Left colon (tissue), 2 donors: ENCODE measurements at regions not wholly inside any gene's neighbourhood (a gene's known extent, or its start where the extent isn't known, plus 50 kb on each side); places are given as distances from the start of the nearest gene placed in this dataset.

Source experiments
- ATAC-seq: fragments of 200-7000 bp; cut with Tn5 transposase; one replicate; pipeline ENCODE4 v1.9.1; 2020; ENCODE audit warnings: mild to moderate bottlenecking, moderate library complexity
- DNase-seq, 2 donors: peaks; one replicate each; pipeline ENCODE4 v3.0.0-alpha.2; 2020
- intact Hi-C, 2 donors: fragments of 100-400 bp; cut with DNase I in 1 of 2; cut with micrococcal nuclease in 1 of 2; formaldehyde crosslinking; loops; one replicate each; pipeline versions ENCODE4 v1.11.2 to v1.14.0; 2022; cut with DNase I, micrococcal nuclease
- donor health status: DM: no; HTN: no; CAD: no.
- donor health status: DM: yes; HTN: yes; CAD: no.

DNA sequence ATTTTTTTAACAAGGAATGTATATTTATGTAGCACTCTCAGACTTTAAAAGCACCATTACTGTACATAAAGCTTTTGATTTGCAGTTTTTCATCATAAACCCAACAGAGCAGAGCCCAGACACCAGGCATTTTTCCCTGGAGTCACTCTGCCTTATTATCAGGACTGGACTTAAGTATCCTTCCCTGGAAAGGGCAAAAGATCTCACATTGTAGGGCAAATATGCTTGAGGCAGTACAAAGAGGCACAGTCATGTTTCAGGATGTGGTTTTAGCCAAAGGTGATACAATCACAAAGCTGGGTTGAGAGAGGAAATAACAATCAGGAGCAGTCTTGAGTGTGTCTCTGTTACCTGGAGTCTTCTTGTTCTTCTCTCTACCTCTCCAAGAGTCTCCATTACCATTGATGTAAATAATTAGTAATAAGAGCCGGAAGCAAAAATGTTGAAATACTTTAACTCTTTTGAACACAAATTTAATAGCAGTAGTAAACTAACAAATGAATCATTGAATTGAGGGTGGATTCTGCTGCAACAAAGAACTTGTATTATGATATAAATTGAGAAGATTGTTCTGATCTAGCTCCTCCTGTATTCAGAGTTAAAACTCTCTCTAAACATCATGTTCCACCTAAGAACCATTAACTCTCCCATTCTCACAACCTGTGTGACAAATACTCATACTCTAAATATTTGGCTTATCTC lies 160.5 kb downstream of the LTN1 start:
- intact Hi-C loops: no loop called here

DNA sequence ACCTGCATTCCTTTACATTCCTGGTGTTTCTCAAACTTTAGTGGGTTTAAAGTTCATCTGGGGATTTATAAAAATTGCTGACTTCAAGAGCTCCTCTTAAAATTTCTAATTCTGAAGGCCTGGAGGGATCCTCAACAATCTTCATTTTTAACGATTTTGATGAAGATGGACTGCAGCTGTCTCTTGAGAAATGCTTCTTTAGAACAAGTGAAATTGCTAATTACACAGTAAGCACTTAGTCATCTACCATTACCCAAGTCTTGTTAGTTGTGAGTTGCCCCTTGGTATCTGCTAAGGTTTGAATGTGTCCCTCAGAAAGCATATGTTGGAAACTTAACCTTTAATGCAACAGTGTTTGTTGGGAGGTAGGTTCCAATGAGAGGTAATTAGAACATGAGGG lies 163.7 kb downstream of the LTN1 start:
- intact Hi-C loops: no loop called here
- ATAC-seq (no peak), DNase-seq (no peak)

More for the DNA sequence above, 160.5 kb downstream of the LTN1 start:
- ATAC-seq: no peak
- DNase-seq: no peak

DNA sequence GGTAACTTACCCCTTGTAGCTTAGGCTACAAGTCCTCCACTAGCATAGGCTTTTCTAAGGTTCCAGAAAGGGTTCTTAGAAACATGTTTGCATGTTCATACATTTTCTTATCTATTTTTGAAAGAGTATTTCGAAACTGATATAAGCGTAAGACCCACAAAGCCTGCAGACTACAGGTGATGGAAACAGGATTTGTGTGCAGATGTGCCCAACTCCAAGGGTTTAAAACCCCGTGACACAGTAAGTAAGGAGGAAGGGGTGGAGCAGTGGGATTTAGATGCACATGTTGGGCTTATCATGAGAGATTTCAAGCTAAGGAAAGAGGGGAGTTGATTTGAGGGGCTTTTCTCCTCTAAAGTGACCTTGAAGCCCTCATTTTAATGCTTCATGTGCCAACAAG lies 164.7 kb downstream of the LTN1 start:
- DNase-seq (no peak), ATAC-seq (no peak)
- intact Hi-C loops: no loop called here

DNA sequence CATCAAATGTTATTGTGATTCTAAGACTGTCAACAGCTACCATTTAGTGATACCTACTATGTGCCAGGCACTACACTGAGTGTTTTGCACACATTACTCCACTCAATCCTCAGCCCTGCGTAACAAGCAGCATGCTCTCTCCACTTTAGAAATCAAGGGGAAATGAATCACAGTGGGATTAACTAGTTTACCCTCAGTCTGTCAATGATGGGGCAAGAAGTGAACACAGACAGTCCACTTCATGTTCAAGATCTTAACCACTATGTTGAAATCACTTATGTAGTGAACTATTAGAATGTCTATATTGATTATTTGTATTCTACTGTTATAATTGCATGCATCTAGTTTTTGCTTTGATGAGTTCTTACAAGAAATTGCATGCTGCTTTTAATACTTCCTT lies 165.3 kb downstream of the LTN1 start:
- DNase-seq (no peak), ATAC-seq (no peak)
- intact Hi-C loops: no loop called here

DNA sequence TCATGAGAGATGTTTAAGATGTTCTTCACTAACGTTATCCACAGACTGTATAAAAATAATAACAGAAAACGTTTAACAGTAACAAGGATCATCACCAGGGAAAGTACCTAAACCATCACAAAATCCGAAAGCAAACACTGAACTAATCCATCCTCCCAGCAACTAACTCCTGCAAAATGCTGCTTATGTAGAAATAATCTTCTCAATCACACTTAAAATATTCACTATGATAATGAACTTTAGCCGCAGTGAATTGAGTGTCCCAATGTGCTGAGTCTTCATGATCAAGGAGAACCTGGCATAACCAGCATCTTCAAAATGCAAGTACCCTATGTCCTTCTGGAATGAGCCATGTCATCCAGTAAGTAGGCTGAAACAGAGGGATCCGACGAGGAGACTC lies 166.1 kb downstream of the LTN1 start:
- intact Hi-C loops: no loop called here
- DNase-seq: no peak
- no peak for ATAC-seq

GRCh38 chr21:28826021-28826420 lies 166.7 kb downstream of the LTN1 start:
- ATAC-seq (no peak), DNase-seq (no peak)
- intact Hi-C loops: no loop called here

DNA sequence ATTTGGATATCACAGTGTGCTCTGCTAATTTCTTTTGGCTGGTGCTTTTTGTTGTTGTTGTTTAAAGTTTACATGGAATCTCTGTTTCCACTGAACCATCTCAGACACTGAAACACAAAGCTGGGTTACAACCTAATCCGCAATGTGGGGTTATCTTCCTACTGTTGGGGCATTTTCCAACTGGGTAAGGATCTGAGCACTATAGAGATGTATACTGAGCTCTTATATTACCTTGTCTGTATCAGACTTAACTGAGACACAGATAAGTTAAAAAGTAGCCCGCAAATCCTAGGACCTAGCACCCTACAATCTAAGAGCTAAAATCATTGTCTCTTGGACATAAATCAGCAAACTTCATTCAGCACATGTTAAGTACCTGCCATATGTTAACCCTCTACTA lies 169.2 kb downstream of the LTN1 start:
- intact Hi-C loops: no loop called here
- no peak for DNase-seq
- ATAC-seq: peak; percentile 24

GRCh38 chr21:28822486-28823335 lies 170.0 kb downstream of the LTN1 start:
- ATAC-seq (peak; percentile 99), DNase-seq (peak; percentile 18 to 38)
- intact Hi-C loops: no loop called here

GRCh38 chr21:28822123-28822399 lies 170.6 kb downstream of the LTN1 start:
- no peak for ATAC-seq
- DNase-seq: no peak
- intact Hi-C loops: no loop called here

DNA sequence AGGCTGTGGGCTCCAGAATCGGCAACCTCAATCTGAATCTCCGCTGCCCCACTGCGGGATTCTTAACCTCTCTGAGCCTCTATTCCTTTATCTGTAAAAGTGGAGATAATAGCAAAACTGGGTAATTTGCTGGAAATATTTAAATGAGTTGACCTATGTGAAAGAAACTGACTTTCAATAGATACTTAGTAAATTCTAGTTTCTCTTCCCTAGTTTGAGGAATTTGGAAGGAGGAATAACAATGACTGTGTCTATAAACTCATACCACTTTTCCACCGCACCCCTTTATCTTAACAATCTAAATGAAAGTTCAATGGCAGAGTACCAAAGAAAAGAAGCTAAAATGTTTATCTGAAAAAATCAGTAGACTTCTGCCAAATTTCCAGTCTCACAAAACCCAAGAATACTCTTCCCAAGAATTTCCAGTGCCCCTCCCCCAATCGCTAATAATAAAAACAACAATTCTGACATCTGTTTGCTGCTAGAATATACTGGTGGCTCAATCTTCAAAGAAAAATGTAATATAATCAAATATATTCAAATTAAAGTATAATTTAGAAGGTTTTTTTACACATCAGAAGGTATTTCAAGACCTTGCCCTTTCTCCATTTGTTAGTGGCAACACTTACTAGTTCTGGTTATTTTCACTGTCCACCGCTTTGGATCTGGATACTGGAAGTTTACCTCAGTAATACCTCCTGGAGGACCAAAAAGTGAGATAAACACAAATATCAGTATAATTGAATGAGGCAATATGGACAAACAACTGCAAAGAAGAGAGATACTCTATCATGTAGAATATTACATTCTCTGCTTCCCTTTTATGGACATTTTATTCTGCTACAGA lies 171.2 kb downstream of the LTN1 start:
- intact Hi-C loops: no loop called here
- ATAC-seq (no peak), DNase-seq (no peak)

GRCh38 chr21:28818663-28819278 lies 173.9 kb downstream of the LTN1 start:
- ATAC-seq (no peak), DNase-seq (no peak)
- intact Hi-C loops: no loop called here

GRCh38 chr21:28817871-28818270 lies 174.8 kb downstream of the LTN1 start:
- intact Hi-C loops: no loop called here
- ATAC-seq (no peak), DNase-seq (no peak)

DNA sequence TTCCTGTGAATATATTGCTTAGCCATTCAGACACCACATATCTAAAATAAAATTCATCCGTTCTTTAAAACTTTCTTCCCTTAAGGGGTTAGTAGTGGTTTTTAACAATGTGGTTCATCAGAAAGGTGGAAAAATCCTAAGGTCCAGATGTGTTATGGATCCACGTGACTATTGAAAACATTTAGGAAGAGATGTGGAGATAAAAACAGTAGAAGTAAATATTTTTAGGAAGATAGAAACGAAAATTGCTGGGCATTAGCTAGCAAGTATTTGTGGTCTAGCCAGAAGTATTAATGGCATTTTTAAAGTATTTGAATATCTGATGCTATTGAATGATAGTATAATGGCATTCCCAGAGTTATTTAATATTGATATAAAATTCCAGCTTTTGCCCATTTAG lies 180.8 kb downstream of the LTN1 start:
- DNase-seq (no peak), ATAC-seq (no peak)
- intact Hi-C loops: no loop called here

DNA sequence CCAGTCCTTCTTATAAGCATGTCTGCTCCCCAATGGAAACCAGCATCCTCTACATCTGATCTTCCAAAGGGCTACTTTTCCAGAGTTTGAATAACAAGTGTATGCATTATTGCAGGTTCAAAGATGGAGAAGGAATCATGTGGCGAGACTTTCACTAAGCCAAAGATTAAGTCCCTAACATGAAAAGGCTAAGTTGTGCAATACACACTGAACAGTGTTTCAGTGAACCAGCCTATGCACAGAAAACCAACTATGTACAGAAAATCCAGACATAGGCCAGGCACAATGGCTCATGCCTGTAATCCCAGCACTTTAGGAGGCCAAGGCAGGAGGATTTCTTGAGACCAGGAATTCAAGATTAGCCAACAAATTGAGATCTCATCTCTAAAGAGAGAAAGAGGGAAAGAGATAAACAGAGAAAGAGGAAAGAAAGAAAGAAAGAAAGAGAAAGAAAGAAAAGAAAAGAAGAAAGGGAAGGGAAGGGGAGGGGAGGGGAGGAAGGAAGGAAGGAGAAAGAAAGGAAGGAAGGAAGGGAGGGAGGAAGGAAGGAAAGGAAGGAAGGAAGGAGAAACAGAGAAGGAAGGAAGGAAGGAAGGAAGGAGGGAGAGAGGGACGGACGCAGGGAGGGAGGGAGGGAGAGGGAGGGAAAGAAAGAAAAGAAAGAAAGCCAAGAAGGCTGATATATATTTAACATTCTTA lies 181.7 kb downstream of the LTN1 start:
- ATAC-seq: no peak
- intact Hi-C loops: no loop called here
- no peak for DNase-seq

DNA sequence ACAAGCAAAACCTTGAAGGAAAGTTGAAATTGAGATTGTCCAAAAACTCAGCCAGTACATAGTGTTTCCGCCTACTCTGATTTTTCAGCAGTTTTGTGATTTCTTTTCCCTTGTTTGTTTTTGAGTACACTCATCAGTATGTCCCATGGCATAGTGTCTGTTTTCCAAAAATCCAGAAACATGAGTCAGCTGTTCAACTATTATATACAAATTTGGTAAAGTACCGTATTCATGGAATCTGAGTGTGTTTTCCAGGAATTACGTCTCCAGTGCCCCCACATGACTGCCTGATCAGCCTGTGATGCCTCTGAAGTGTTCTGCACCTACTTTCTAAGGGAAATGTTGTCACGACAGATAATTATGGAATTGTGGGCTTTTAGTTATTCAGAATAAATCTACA lies 186.8 kb downstream of the LTN1 start:
- intact Hi-C loops: no loop called here
- DNase-seq (no peak), ATAC-seq (no peak)

- DNase-seq (no peak), ATAC-seq (no peak)
- intact Hi-C loops: no loop called here
Observed at GRCh38 chr21:28804089-28804670, 188.5 kb downstream of the LTN1 start.

- ATAC-seq: no peak
- intact Hi-C loops: no loop called here
- DNase-seq: no peak
Observed at GRCh38 chr21:28801906-28802305, 190.8 kb downstream of the LTN1 start.

DNA sequence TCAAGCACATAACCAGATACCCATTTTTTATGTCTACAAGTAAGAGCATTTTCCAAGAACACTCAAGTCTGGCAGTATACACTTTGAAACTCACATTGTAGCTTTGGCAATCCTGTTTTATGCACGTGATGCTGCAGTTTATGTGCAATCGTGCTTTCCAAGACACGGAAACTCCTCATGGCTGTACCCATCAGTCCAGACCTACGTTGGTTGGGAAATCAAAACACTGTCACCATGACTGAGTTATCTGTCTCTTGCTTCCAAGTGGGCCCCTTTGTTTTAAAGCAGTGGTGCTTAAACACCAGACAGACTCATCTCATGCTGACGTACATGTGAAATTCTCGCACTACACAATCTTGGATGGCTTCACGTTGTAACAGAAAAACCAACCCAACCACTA lies 192.8 kb downstream of the LTN1 start:
- intact Hi-C loops: no loop called here
- no peak for ATAC-seq
- DNase-seq: no peak

GRCh38 chr21:28798798-28799197 lies 193.9 kb downstream of the LTN1 start:
- ATAC-seq: no peak
- DNase-seq: no peak
- intact Hi-C loops: no loop called here
